ENCODE measurements at regions not wholly inside any gene's neighbourhood (a gene's known extent, or its start where the extent isn't known, plus 50 kb on each side); places are given as distances from the start of the nearest gene placed in this dataset.

- TF ChIP-seq, protein P1, sequence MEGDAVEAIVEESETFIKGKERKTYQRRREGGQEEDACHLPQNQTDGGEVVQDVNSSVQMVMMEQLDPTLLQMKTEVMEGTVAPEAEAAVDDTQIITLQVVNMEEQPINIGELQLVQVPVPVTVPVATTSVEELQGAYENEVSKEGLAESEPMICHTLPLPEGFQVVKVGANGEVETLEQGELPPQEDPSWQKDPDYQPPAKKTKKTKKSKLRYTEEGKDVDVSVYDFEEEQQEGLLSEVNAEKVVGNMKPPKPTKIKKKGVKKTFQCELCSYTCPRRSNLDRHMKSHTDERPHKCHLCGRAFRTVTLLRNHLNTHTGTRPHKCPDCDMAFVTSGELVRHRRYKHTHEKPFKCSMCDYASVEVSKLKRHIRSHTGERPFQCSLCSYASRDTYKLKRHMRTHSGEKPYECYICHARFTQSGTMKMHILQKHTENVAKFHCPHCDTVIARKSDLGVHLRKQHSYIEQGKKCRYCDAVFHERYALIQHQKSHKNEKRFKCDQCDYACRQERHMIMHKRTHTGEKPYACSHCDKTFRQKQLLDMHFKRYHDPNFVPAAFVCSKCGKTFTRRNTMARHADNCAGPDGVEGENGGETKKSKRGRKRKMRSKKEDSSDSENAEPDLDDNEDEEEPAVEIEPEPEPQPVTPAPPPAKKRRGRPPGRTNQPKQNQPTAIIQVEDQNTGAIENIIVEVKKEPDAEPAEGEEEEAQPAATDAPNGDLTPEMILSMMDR (conservative IDR thresholded peaks at IDR 0.05; ENCODE audit: low read length), result no peak
- TF ChIP-seq EZH2phosphoT487 (IDR thresholded peaks at IDR 0.05; ENCODE audit: borderline replicate concordance), result no peak
These were observed 140.3 kb upstream of the UBE3A start for GRCh38 chr15:25579127-25579526.

Measured in Loucy (cell line).